HepG2 (cell line): ENCODE measurements at regions not wholly inside any gene's neighbourhood (a gene's known extent, or its start where the extent isn't known, plus 50 kb on each side); places are given as distances from the start of the nearest gene placed in this dataset.

ENCODE experiments used
- ATAC-seq: fragments of 200-7000 bp; cut with Tn5 transposase; 3 replicates; pipeline ENCODE4 v1.9.1; 2020; ENCODE audit warnings: mild to moderate bottlenecking, moderate library complexity
- BruUV-seq: library from RNA; stranded (reverse); fragments of 400-500 nt; replicated peaks from 2 replicates; lab custom pipeline; 2021; lab: Mats Ljungman, UMichigan
- CTCF ChIA-PET: fragments of 300-600 bp; formaldehyde crosslinking; extraction: SDS; loops from one replicate; lab custom pipeline; 2021; ENCODE audit warnings: low total read pairs, inconsistent platforms, low intra/inter-chr PET ratio; lab: Yijun Ruan, JAX
- POLR2A ChIA-PET: fragments of 350-600 bp; sonication (Branson Sonifier 250); formaldehyde crosslinking; loops from one replicate; lab custom pipeline; 2020; ENCODE audit warnings: antibody characterized with exemption, inconsistent platforms; lab: Yijun Ruan, JAX
- DNase-seq: peaks from one replicate; pipeline ENCODE4 v3.0.0-alpha.2; 2015; ENCODE audit warnings: low spot score
- FAIRE-seq: peaks from 3 replicates; lab custom pipeline; 2011; peaks lifted over from hg19 to GRCh38; lab: Jason Lieb, UNC
- H2AFZ ChIP-seq: one replicate; pipeline ENCODE4 v1.6.1; 2011; ENCODE audit warnings: low read length, inconsistent platforms
- H3K27ac ChIP-seq: fragments of 300-600 bp; 3 replicates; pipeline ENCODE4 v1.8.0; 2011; ENCODE audit warnings: mixed run types, mild to moderate bottlenecking, mixed read lengths, low read length, inconsistent platforms; ENCODE audit not compliant: insufficient read depth; ENCODE audit errors: extremely low read length
- H3K27me3 ChIP-seq, 2 experiments: fragments of 200-600 bp in 1 of 2; 2 replicates in 1 of 2; 3 replicates in 1 of 2; pipeline versions ENCODE4 v1.6.0 to v1.8.0; 2011; ENCODE audit warnings: low read length in 2 of 2, mild to moderate bottlenecking in 2 of 2, moderate library complexity in 2 of 2, inconsistent platforms in 1 of 2; ENCODE audit not compliant: insufficient read depth in 2 of 2, control insufficient read depth in 1 of 2
- H3K36me3 ChIP-seq, 2 experiments: fragments of 200-600 bp in 1 of 2; replicated peaks in 1 of 2; 2 replicates in 1 of 2; 3 replicates in 1 of 2; pipeline versions ENCODE4 v1.5.1 to v1.8.0; 2011; ENCODE audit warnings: low read length in 2 of 2, inconsistent platforms in 1 of 2; ENCODE audit not compliant: insufficient read depth in 2 of 2, control insufficient read depth in 1 of 2
- H3K4me1 ChIP-seq: 2 replicates; pipeline ENCODE4 v1.5.1; 2012; ENCODE audit warnings: low read length, inconsistent platforms; ENCODE audit not compliant: insufficient read depth
- H3K4me2 ChIP-seq: 2 replicates; pipeline ENCODE4 v1.6.0; 2011; ENCODE audit warnings: low read depth, low read length, inconsistent platforms
- H3K4me3 ChIP-seq, 3 experiments: fragments of 200-600 bp in 1 of 3; sonication (generic), shearing (Covaris generic) in 1 of 3; replicated peaks in 1 of 3; 2 replicates each; pipeline ENCODE4 v1.5.1; 2011 to 2016; ENCODE audit warnings: low read length in 3 of 3, inconsistent platforms in 2 of 3, low read depth in 2 of 3, mild to moderate bottlenecking in 2 of 3, control low read depth in 1 of 3, mixed read lengths in 1 of 3; ENCODE audit not compliant: insufficient read depth in 1 of 3
- H3K79me2 ChIP-seq: one replicate; pipeline ENCODE4 v1.6.1; 2011; ENCODE audit warnings: low read length, inconsistent platforms; ENCODE audit not compliant: insufficient read depth
- H3K9ac ChIP-seq: 2 replicates; pipeline ENCODE4 v1.6.0; 2011; ENCODE audit warnings: mild to moderate bottlenecking, low read depth, low read length, inconsistent platforms; ENCODE audit not compliant: insufficient read depth
- H3K9me3 ChIP-seq: 2 replicates; pipeline ENCODE4 v1.5.1; 2012; ENCODE audit warnings: mild to moderate bottlenecking, low read length
- H4K20me1 ChIP-seq: 2 replicates; pipeline ENCODE4 v1.6.0; 2011; ENCODE audit warnings: inconsistent platforms, mild to moderate bottlenecking, low read length, moderate library complexity; ENCODE audit not compliant: insufficient read depth
- BCL6 ChIP-seq: IDR thresholded peaks from 2 replicates; pipeline ENCODE4 v1.6.1; 2016; ENCODE audit warnings: missing genetic modification reagents, missing compliant biosample characterization
- CEBPG ChIP-seq: IDR thresholded peaks from 2 replicates; pipeline ENCODE4 v1.6.1; 2016
- DDIT3 ChIP-seq: sonication (generic); formaldehyde crosslinking; IDR thresholded peaks from 2 replicates; pipeline ENCODE4 v1.4.0; 2020; ENCODE audit warnings: mild to moderate bottlenecking, missing genetic modification reagents
- DPF2 ChIP-seq: sonication (generic); formaldehyde crosslinking; IDR thresholded peaks from 2 replicates; pipeline ENCODE4 v1.4.0; 2020; ENCODE audit warnings: mild to moderate bottlenecking, low read depth, missing genetic modification reagents, borderline replicate concordance
- FOXO1 ChIP-seq: sonication (generic); formaldehyde crosslinking; IDR thresholded peaks from 2 replicates; pipeline ENCODE4 v1.4.0; 2020; ENCODE audit warnings: missing genetic modification reagents
- GRHL1 ChIP-seq: sonication (generic); formaldehyde crosslinking; conservative IDR thresholded peaks from 2 replicates; pipeline ENCODE4 v1.8.0; 2022; ENCODE audit warnings: missing genetic modification reagents
- PBX2 ChIP-seq: IDR thresholded peaks from 2 replicates; pipeline ENCODE4 v1.6.1; 2016; ENCODE audit warnings: control low read depth
- ZBTB7A ChIP-seq: sonication (generic); formaldehyde crosslinking; IDR thresholded peaks from 2 replicates; pipeline ENCODE4 v1.8.0; 2022; ENCODE audit warnings: mild to moderate bottlenecking, missing genetic modification reagents
- ZNF318 ChIP-seq: sonication (generic); formaldehyde crosslinking; IDR thresholded peaks from 2 replicates; pipeline ENCODE4 v1.4.0; 2020; ENCODE audit warnings: mild to moderate bottlenecking, missing genetic modification reagents
- ZNF672 ChIP-seq: sonication (generic); formaldehyde crosslinking; IDR thresholded peaks from 2 replicates; pipeline ENCODE4 v1.8.1; 2022; ENCODE audit warnings: missing genetic modification reagents
- ZNF782 ChIP-seq: sonication (generic); formaldehyde crosslinking; IDR thresholded peaks from 2 replicates; pipeline ENCODE4 v1.4.0; 2020; ENCODE audit warnings: missing genetic modification reagents, mild to moderate bottlenecking, borderline replicate concordance
- ZZZ3 ChIP-seq: sonication (generic); formaldehyde crosslinking; IDR thresholded peaks from 2 replicates; pipeline ENCODE4 v1.4.0; 2020; ENCODE audit warnings: missing genetic modification reagents, mild to moderate bottlenecking, borderline replicate concordance
- WGBS: methylation state at CpG from one replicate; pipeline ENCODE4 v1.1.6; 2017; ENCODE audit warnings: low lambda C conversion rate; 5-methylcytosine and 5-hydroxymethylcytosine counted together
- in situ Hi-C: cut with HindIII; loops from 2 replicates; pipeline ENCODE4 v1.10.0; 2017; ENCODE audit warnings: low pct_unique_long_range_greater_than_20kb; ENCODE audit not compliant: extremely low pct_ligation_motif_present
- intact Hi-C: fragments of 100-400 bp; cut with micrococcal nuclease; formaldehyde crosslinking; loops from one replicate; pipeline ENCODE4 v1.10.0; 2022; ENCODE audit not compliant: unreplicated experiment

GRCh38 chr12:58576081-58576480 is 344.2 kb downstream of the LRIG3 start:
- H3K9me3 ChIP-seq = no peaks in the 10 kb centered on the region
- no peak overlapping the region for H3K4me3 ChIP-seq
- DNase-seq (no peak), ATAC-seq (no peak), FAIRE-seq (no peak)
- no peak overlapping the region for H3K4me2 ChIP-seq
- WGBS = 8% methylated on average over 5 of the region's 5 CpGs
- H3K27ac ChIP-seq = no peak overlapping the region
- H4K20me1 ChIP-seq = no peaks in the 10 kb centered on the region
- ChIA-PET CTCF (no interaction called here), POLR2A (no interaction called here)
- no peaks in the 10 kb centered on the region for H3K36me3 ChIP-seq
- BruUV-seq = no TSS peak
- in situ Hi-C loops = no loop called here
- H3K4me1 ChIP-seq = no peaks in the 10 kb centered on the region
- intact Hi-C loops = no loop called here
- H3K9ac ChIP-seq = no peak overlapping the region
- no peaks in the 10 kb centered on the region for H3K79me2 ChIP-seq
- peaks cover 0 to 3% of the 10 kb centered on the region in 2 experiments; a peak in 1 of 5 replicates for H3K27me3 ChIP-seq
- no peak overlapping the region for H2AFZ ChIP-seq
- TF ChIP-seq ZNF318 (CRISPR knock-in tag) (no peak), GRHL1 (no peak), DDIT3 (CRISPR knock-in tag) (no peak), ZNF782 (CRISPR knock-in tag) (no peak), BCL6 (CRISPR knock-in tag) (no peak), ZZZ3 (CRISPR knock-in tag) (no peak), FOXO1 (CRISPR knock-in tag) (no peak), PBX2 (CRISPR knock-in tag) (no peak), ZNF672 (no peak), ZBTB7A (CRISPR knock-in tag) (no peak), DPF2 (CRISPR knock-in tag) (no peak), CEBPG (CRISPR knock-in tag) (no peak)
